ENCODE measurements at regions not wholly inside any gene's neighbourhood (a gene's known extent, or its start where the extent isn't known, plus 50 kb on each side); places are given as distances from the start of the nearest gene placed in this dataset.
A peak's percentile ranks its signal among the peaks of the same experiment; 100 is the strongest.

DNA sequence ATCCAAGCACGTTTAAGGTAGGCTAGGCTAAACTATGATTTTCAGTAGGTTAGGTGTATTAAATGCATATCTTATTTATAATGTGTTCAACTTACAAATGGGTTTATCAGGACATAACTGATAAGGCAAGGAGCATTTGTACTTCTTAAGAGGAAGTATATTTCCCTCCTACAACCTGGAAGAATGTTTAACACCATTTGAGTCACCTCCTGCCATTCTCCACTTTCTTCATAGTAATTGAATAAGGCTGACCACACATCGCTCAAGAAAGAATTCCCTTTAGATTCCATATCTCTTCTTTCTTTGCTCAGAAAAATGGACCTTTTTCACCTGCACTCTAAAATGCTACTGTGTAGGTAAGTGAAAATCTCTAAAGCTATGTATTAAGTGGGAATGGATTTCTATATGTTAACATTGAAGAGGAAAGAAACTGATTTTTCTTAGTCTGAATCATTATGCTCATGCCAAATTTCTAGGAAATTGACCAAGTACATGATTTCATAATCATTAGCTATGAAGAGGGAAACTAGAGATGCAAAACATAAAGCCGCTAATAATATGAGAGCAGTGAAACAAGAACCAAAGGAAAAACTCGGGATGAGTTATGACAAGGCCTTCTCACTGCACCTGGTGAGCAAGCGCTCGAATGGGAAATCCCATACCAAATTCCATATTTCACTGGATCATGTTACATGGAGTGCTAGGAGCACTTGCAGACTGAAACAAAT, 210.4 kb downstream of the ALDH8A1 start:
- peak; percentile 86 for DNase-seq

- peak; percentile 11 for DNase-seq
These were observed 211.6 kb downstream of the ALDH8A1 start for GRCh38 chr6:134738211-134738885.

DNA sequence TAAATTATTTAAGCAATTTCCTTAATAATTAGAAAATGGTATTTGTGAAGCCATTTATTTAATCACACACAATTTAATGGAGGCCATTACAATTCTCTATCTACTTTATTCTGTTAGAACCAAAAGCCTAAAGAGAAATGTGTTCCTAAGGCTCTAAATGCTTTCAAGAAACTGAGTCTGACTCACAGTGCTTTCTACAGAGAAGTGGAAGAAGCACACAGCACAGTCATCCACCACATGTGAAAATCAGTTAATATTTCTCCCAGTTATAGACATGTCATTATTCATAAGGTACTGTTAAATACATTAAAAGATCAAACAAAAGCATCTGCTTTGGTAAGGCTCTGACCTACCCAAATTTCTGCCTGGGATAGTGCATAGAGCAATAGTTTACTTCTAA, 214.4 kb downstream of the ALDH8A1 start:
- no peak for DNase-seq

DNA sequence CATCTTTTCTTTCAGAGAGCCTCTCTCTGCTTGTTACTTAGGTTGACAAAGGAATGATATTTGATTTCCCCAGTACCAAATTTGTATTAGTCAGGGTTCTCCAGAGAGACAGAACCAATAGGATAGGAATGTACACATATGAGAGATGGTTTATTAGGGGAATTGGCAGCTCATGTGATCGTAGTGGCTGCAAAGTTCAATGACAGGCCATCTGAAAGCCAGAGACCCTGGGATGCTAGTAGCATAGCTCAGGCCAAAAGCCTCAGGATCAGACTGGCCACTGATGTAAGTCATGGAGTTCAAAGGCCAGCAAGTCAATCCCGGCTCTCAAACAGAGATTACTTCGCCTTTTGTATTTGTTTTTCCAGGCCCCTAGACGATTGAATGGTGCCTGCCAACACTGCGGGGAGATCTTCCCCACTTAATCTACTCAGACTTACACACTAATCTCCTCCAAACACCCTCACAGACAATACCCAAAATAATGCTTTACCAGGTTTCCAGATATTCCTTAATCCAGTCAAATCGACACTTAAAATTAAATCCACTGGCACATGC, 215.5 kb downstream of the ALDH8A1 start:
- no peak for DNase-seq

GRCh38 chr6:134733801-134734200, 216.1 kb downstream of the ALDH8A1 start:
- no peak for DNase-seq

GRCh38 chr6:134732763-134733162, 217.1 kb downstream of the ALDH8A1 start:
- no peak for DNase-seq

GRCh38 chr6:134731615-134732014, 218.3 kb downstream of the ALDH8A1 start:
- no peak for DNase-seq

DNA sequence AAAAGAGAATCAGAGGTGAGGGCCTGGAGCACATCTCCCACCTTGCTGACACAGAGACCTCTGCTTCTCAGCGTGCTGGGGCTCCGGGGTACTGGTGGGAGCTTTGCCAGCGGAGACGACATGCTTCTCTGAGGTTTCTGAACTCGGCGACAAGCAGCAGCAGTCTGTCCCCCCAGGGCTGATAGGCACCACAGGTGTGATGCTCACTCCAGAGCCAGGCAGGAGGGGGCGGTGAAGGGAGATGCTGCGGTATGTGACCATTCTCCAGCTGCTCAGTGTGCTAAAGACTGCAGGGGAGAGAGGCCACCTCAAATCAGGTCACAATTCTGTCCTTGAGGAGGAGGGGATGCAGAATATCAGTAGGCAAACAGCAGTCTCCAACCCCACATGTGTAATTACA, 219.9 kb downstream of the ALDH8A1 start:
- DNase-seq = no peak

- no peak for DNase-seq
These were observed 220.3 kb downstream of the ALDH8A1 start for GRCh38 chr6:134729561-134729960.

DNA sequence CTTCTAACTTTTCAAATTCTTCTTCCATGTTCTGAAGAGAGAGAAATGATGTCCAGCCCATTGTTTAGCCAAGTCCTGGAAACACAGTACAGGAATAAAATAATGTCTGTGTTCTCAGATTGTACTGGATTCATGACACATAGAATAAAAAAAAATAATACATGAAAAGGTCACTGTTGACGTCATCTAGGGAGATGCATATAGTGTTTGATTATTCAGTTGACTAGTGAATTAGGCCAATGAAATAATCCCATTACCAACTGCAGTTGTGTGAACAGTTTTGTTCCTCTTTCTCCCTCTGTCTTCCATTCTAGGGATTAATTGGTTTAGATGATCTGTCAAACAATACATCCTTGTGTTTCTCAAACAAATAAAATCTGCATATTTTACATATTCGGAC, 222.8 kb downstream of the ALDH8A1 start:
- no peak for DNase-seq

DNA sequence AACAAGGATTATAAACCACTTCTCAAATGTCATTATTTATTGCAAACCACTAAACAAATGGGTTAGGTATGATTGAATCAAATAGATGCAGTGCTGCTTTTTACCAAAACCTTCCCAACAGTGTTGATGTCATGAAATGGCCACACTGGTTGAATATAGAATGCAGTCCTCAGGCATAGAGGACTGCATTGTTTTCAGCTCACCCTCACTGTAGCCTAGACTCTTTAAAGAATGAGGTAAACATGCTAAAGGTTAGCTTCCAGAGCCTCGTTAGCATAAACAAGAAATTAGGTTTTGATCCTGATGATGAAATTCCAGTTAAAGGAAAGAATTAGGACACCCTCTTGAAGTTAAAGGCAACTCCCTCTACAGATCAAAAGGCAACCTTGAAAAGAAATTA, 224.3 kb downstream of the ALDH8A1 start:
- no peak for DNase-seq

DNA sequence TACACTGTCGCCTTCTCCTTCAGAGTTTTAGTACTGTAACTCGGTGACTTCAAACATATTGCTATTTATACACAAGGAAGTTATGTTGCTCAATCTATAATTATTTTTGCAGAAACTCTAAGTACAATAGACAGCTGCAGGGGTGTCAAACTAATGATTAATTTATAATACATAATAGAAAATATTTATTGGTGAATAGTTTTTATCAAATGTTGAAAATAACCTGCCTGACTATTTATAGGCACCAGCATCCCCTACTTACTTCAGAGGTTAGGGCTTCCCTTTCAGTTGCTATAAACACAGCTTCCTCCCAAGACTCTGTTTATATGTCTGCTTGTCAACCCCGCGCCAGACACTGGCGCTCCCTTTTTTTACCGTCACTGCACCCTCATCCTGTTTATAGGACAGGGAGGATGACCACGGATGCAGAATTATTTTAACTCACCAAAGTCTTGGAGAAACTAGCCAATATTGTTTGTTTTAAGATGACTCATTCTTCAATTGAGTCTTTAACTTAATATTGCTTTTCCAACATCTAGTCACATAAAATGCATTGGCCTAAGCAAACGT, 225.0 kb downstream of the ALDH8A1 start:
- no peak for DNase-seq

GRCh38 chr6:134723081-134723871, 226.6 kb downstream of the ALDH8A1 start:
- no peak for DNase-seq

DNA sequence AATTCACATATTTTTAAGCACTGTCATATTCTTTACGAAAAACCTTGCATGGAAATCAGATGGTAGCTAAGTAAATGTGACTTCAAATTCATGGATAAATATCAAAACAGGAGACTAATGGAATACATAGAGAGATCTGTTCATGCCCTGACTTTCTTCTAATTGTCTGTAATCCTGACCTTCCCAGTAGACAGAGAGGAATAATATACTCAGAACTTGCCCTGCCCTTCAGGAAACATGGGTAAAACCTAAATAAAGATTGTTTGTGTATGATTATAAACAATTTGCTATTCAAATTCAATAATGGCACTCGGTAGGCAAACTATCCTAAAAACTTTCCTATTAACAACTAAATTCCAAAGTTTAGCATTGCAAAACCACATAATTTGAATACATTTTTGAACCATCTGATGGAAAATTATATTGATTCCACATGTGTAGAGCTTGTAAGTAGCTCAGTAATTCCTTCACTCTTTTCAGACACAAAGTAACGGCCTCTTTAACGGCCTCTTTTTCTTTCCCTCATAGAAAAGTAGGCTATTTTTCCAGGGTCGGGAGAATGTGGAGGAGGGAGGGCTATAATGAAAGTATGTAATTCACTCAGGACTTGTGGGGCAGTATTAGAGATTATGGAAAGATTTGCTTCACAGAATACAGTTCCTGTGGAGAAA, 227.6 kb downstream of the ALDH8A1 start:
- DNase-seq = no peak

DNA sequence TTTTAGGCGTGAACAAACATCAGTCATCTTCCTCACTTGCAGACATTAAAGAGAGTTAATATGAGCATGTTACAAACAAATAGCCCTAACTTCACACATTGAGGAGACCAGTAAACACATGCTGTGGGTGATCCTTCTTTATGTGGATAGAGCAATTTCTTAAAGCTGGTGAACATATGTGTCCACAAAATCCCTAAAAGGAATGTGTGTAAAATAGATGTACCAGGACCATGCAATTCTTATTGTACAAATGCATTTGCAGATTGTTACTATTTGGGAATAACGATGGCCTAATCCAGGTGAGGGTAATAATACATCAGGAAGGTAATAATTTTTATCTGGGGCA, 228.9 kb downstream of the ALDH8A1 start:
- DNase-seq = no peak

GRCh38 chr6:134720353-134721059, 229.4 kb downstream of the ALDH8A1 start:
- no peak for DNase-seq

DNA sequence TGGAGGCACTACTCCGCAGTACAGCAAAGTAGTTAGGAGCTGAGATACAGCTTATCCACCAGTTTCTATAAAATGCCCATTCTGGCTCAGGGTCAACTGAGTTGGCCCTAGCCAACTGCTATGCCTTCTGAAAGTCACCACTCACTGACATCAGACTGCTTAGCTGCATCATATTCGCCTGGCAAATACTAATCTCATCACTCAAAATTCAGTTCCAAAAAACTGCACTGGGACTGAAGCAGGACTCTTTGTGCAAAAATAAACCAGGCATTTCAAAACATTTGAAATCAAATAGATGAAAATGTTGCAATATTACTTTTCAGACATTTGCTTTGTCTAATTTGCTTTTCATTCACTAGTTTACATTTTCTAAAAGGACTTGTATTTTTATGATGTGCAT, 230.0 kb downstream of the ALDH8A1 start:
- DNase-seq = no peak

GRCh38 chr6:134719286-134719685, 230.6 kb downstream of the ALDH8A1 start:
- no peak for DNase-seq

GRCh38 chr6:134714679-134715078, 235.2 kb downstream of the ALDH8A1 start:
- peak; percentile 93 for DNase-seq

GRCh38 chr6:134714113-134714512, 235.8 kb downstream of the ALDH8A1 start:
- no peak for DNase-seq

- DNase-seq = no peak
These were observed 237.6 kb downstream of the ALDH8A1 start for GRCh38 chr6:134712311-134712710.

GRCh38 chr6:134708079-134708478, 241.8 kb downstream of the ALDH8A1 start:
- no peak for DNase-seq
